Keratinocyte (primary cell): ENCODE measurements at regions not wholly inside any gene's neighbourhood (a gene's known extent, or its start where the extent isn't known, plus 50 kb on each side); places are given as distances from the start of the nearest gene placed in this dataset.
A peak's percentile ranks its signal among the peaks of the same experiment; 100 is the strongest.

Source experiments
- DNase-seq: peaks from one replicate; pipeline ENCODE4 v3.0.0-alpha.2; 2011; ENCODE audit warnings: low read depth, missing footprints, low spot score
- FAIRE-seq: peaks from 2 replicates; lab custom pipeline; 2011; peaks lifted over from hg19 to GRCh38; lab: Jason Lieb, UNC
- H2AFZ ChIP-seq: 2 replicates; pipeline ENCODE4 v1.6.0; 2012; ENCODE audit warnings: low read length, control low read depth, inconsistent platforms; ENCODE audit not compliant: control insufficient read depth
- H3K27ac ChIP-seq: 2 replicates; pipeline ENCODE4 v1.5.1; 2011; ENCODE audit warnings: low read length; ENCODE audit not compliant: control insufficient read depth, insufficient read depth
- H3K27me3 ChIP-seq: 3 replicates; pipeline ENCODE4 v1.6.0; 2011; ENCODE audit warnings: low read length; ENCODE audit not compliant: control insufficient read depth, insufficient read depth; ENCODE audit errors: extremely low read depth
- H3K36me3 ChIP-seq, 2 experiments: 2 replicates in 1 of 2; 3 replicates in 1 of 2; pipeline ENCODE4 v1.5.1; 2011; ENCODE audit warnings: low read length in 2 of 2, mild to moderate bottlenecking in 1 of 2; ENCODE audit not compliant: control insufficient read depth in 2 of 2, insufficient read depth in 2 of 2; ENCODE audit errors: extremely low read depth in 1 of 2
- H3K4me1 ChIP-seq: 3 replicates; pipeline ENCODE4 v1.5.1; 2011; ENCODE audit warnings: low read length; ENCODE audit not compliant: control insufficient read depth, insufficient read depth; ENCODE audit errors: extremely low read depth
- H3K4me2 ChIP-seq: 3 replicates; pipeline ENCODE4 v1.6.0; 2011; ENCODE audit warnings: low read depth, low read length; ENCODE audit not compliant: control insufficient read depth, insufficient read depth; ENCODE audit errors: extremely low read depth
- H3K4me3 ChIP-seq, 3 experiments: fragments of 200-600 bp in 1 of 3; sonication (generic) in 1 of 3; 2 replicates in 2 of 3; 3 replicates in 1 of 3; pipeline ENCODE4 v1.5.1; 2011 to 2016; ENCODE audit warnings: low read length in 3 of 3, mild to moderate bottlenecking in 3 of 3, control low read depth in 2 of 3, inconsistent platforms in 1 of 3, low read depth in 1 of 3, mixed read lengths in 1 of 3, mixed run types in 1 of 3, moderate library complexity in 1 of 3; ENCODE audit not compliant: control insufficient read depth in 2 of 3, insufficient read depth in 2 of 3; ENCODE audit errors: extremely low read depth in 1 of 3
- H3K79me2 ChIP-seq: 2 replicates; pipeline ENCODE4 v1.6.0; 2012; ENCODE audit warnings: low read length; ENCODE audit not compliant: control insufficient read depth, insufficient read depth
- H3K9ac ChIP-seq: 3 replicates; pipeline ENCODE4 v1.6.0; 2011; ENCODE audit warnings: low read length; ENCODE audit not compliant: control insufficient read depth, insufficient read depth; ENCODE audit errors: extremely low read depth
- H3K9me1 ChIP-seq: 3 replicates; pipeline ENCODE4 v1.6.0; 2011; ENCODE audit warnings: low read length; ENCODE audit not compliant: control insufficient read depth, insufficient read depth; ENCODE audit errors: extremely low read depth
- H3K9me3 ChIP-seq: 2 replicates; pipeline ENCODE4 v1.5.1; 2012; ENCODE audit warnings: low read depth, low read length; ENCODE audit not compliant: control insufficient read depth
- H4K20me1 ChIP-seq: 3 replicates; pipeline ENCODE4 v1.6.0; 2011; ENCODE audit warnings: low read length; ENCODE audit not compliant: control insufficient read depth, insufficient read depth; ENCODE audit errors: extremely low read depth
- EZH2 ChIP-seq: IDR thresholded peaks from one replicate; pipeline ENCODE4 v1.6.1; 2012; ENCODE audit warnings: inconsistent platforms, mild to moderate bottlenecking, low read length, moderate library complexity
- dilution Hi-C: fragments of 300-500 bp; cut with MboI; formaldehyde crosslinking; loops from one replicate; pipeline ENCODE4 v1.7.0; 2020; ENCODE audit warnings: low sequenced_read_pairs; ENCODE audit not compliant: extremely low pct_ligation_motif_present
- TF ChIP-seq, protein P1 (sequence below), 3 experiments: IDR thresholded peaks in 1 of 3; conservative IDR thresholded peaks in 1 of 3; optimal IDR thresholded peaks in 1 of 3; 2 replicates in 2 of 3; 3 replicates in 1 of 3; pipeline versions ENCODE3 to v1.5.1; 2011; ENCODE audit warnings: low read length in 3 of 3, mild to moderate bottlenecking in 3 of 3, moderate library complexity in 2 of 3, control low read depth in 1 of 3, inconsistent platforms in 1 of 3; ENCODE audit not compliant: insufficient read depth in 2 of 3; ENCODE audit errors: extremely low read depth in 1 of 3

DNA sequence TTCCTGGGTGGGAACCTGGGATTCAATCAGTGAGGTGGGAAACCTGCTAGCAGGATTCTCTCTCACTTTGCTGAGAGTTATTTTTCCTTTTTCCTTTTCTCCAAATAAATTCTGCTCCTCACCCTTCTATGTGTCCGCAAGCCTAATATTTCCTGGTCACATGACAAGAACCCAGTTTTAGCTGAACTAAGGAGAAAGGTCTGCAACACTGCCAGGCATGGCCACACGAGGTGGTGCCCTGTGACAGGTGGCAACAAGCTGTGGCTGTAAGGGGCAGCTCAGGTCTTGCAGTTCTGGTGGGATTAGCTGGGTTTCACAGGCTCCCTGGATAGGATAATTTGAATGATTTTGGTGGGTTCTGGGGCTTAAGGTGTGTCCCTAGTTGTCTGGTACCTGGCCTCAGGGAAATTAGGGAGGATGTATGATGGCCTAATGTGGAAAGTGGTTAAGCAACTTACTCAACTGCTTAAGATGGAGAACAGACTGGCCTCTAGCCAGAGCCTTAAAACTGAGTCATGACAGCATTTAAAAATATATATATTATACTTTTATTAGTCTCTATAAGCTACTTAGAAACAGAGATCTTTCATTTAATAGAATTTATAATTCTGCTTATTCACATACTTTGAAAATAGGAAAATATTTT lies 215.0 kb downstream of the IL15 start:
- Histone ChIP-seq H3K9me1 (no peaks in the 10 kb centered on the region), H3K4me3 (no peak overlapping the region), H3K9ac (no peak overlapping the region), H3K9me3 (no peaks in the 10 kb centered on the region), H3K79me2 (no peaks in the 10 kb centered on the region), H3K4me2 (no peak overlapping the region), H3K36me3 (no peaks in the 10 kb centered on the region), H3K27ac (no peak overlapping the region), H2AFZ (no peak overlapping the region), H3K4me1 (peaks cover 12% of the 10 kb centered on the region), H4K20me1 (no peaks in the 10 kb centered on the region), H3K27me3 (no peaks in the 10 kb centered on the region)
- DNase-seq (no peak), FAIRE-seq (no peak)
- dilution Hi-C loops, result no loop called here
- TF ChIP-seq, protein P1, sequence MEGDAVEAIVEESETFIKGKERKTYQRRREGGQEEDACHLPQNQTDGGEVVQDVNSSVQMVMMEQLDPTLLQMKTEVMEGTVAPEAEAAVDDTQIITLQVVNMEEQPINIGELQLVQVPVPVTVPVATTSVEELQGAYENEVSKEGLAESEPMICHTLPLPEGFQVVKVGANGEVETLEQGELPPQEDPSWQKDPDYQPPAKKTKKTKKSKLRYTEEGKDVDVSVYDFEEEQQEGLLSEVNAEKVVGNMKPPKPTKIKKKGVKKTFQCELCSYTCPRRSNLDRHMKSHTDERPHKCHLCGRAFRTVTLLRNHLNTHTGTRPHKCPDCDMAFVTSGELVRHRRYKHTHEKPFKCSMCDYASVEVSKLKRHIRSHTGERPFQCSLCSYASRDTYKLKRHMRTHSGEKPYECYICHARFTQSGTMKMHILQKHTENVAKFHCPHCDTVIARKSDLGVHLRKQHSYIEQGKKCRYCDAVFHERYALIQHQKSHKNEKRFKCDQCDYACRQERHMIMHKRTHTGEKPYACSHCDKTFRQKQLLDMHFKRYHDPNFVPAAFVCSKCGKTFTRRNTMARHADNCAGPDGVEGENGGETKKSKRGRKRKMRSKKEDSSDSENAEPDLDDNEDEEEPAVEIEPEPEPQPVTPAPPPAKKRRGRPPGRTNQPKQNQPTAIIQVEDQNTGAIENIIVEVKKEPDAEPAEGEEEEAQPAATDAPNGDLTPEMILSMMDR (optimal IDR thresholded peaks at IDR 0.05 in 1 of 3, IDR thresholded peaks at IDR 0.05 in 1 of 3, conservative IDR thresholded peaks at IDR 0.05 in 1 of 3; ENCODE audit: extremely low read depth in 1 of 3, insufficient read depth in 2 of 3, low read length in 3 of 3), result no peak
- no peak for TF ChIP-seq EZH2

DNA sequence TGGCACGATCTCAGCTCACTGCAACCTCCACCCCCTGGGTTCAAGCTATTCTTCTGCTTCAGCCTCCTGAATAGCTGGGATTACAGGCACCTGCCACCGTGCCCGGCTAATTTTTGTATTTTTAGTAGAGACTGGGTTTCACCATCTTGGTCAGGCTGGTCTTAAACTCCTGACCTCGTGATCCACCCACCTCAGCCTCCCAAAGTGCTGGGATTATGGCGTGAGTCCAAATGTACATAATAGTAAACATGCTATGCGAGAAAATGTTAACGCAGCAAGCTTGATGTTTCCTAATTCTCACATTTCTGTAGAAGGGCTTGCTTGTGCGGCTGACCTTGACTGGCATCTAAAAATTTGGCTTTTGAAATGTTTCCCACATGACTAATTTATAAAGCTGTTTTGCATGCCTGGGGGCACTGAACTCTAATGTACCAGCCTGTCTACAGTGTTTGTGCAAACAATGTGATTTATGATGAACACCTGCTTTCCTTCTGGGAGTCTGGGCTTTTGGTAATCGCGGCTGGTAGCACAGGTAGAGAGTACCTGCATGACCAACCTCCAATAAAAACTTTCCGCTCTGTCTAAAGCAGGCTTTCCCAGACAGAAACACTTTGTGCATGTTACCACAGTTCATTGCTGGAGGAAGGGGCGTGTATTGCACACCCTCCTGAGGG lies 216.8 kb downstream of the IL15 start:
- DNase-seq, result peak; percentile 35
- TF ChIP-seq EZH2, result no peak
- TF ChIP-seq, protein P1 (optimal IDR thresholded peaks at IDR 0.05 in 1 of 3, IDR thresholded peaks at IDR 0.05 in 1 of 3, conservative IDR thresholded peaks at IDR 0.05 in 1 of 3; ENCODE audit: extremely low read depth in 1 of 3, insufficient read depth in 2 of 3, low read length in 3 of 3), result no peak
- Histone ChIP-seq H3K27ac (no peak overlapping the region), H3K9ac (no peak overlapping the region), H3K27me3 (no peaks in the 10 kb centered on the region), H3K9me1 (no peaks in the 10 kb centered on the region), H3K36me3 (no peaks in the 10 kb centered on the region), H3K4me2 (peak overlapping the region; percentile 30), H4K20me1 (no peaks in the 10 kb centered on the region), H3K79me2 (no peaks in the 10 kb centered on the region), H3K4me3 (no peak overlapping the region), H2AFZ (no peak overlapping the region), H3K9me3 (no peaks in the 10 kb centered on the region), H3K4me1 (peaks cover 12% of the 10 kb centered on the region)
- peak; percentile 48 for FAIRE-seq
- dilution Hi-C loops, result no loop called here
